RWPE2 (cell line): ENCODE measurements at regions not wholly inside any gene's neighbourhood (a gene's known extent, or its start where the extent isn't known, plus 50 kb on each side); places are given as distances from the start of the nearest gene placed in this dataset.

Experiments used
- ATAC-seq: fragments of 200-7000 bp; cut with Tn5 transposase; 3 replicates; pipeline ENCODE4 v1.9.1; 2021; ENCODE audit warnings: low read depth
- DNase-seq: peaks from one replicate; pipeline ENCODE4 v3.0.0-alpha.2; 2020; ENCODE audit warnings: low spot score
- H3K27ac ChIP-seq: fragments of 450-650 bp; 2 replicates; pipeline ENCODE4 v1.5.1; 2017; ENCODE audit warnings: mild to moderate bottlenecking; ENCODE audit not compliant: poor library complexity, severe bottlenecking
- H3K27me3 ChIP-seq: fragments of 250-450 bp; sonication (Bioruptor Pico); 2 replicates; pipeline ENCODE4 v1.5.1; 2021; ENCODE audit warnings: mild to moderate bottlenecking, moderate library complexity; ENCODE audit not compliant: insufficient read depth, poor library complexity, severe bottlenecking
- H3K36me3 ChIP-seq: fragments of 250-450 bp; sonication (Bioruptor Pico); 2 replicates; pipeline ENCODE4 v1.5.1; 2020; ENCODE audit warnings: low read depth, mild to moderate bottlenecking, moderate library complexity
- H3K4me1 ChIP-seq: fragments of 250-450 bp; sonication (Bioruptor Pico); 2 replicates; pipeline ENCODE4 v1.5.1; 2021; ENCODE audit warnings: mild to moderate bottlenecking, moderate library complexity; ENCODE audit not compliant: insufficient read depth, poor library complexity, severe bottlenecking
- H3K4me3 ChIP-seq: fragments of 250-450 bp; sonication (Bioruptor Pico); 2 replicates; pipeline ENCODE4 v1.5.1; 2021; ENCODE audit warnings: mild to moderate bottlenecking, moderate library complexity; ENCODE audit not compliant: severe bottlenecking
- H3K9me3 ChIP-seq: fragments of 250-450 bp; sonication (Bioruptor Pico); 2 replicates; pipeline ENCODE4 v1.5.1; 2021; ENCODE audit warnings: mild to moderate bottlenecking, moderate library complexity; ENCODE audit not compliant: severe bottlenecking
- CTCF ChIP-seq: fragments of 450-650 bp; IDR thresholded peaks from one replicate; pipeline ENCODE4 v1.5.1; 2017; ENCODE audit warnings: mild to moderate bottlenecking, moderate library complexity; ENCODE audit not compliant: poor library complexity, severe bottlenecking

DNA sequence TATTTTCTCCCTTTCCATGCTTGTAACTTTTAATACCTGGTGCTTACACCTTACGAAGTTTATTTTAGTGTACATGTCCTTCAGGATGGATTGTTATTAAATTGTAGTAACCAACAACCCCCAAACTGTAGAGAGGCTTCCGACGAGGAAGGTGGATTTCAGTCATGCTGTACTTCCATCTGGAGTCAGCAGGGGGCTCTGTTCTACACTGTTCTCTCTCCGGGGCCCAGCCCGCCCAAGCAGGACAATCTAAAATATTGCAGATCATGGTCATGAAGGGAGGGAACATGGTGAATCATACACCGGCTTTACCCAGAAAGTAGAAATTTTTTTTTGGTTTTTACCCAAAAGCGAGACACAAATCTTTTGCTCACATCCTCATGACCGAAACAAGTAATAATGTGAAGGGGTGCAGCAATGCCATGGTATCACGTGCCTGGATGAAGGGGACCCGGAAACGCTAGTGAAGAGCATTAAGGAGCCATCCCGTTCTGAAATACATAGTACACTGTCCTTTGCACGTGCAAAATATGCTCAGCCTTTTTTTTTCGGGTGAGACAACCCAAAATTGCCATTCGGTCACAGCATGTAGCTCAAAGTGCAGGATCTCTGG is 884.8 kb downstream of the EPHA4 start:
- no peak overlapping the region for H3K4me3 ChIP-seq
- H3K27ac ChIP-seq: no peak overlapping the region
- H3K4me1 ChIP-seq: no peaks in the 10 kb centered on the region
- peak; percentile 84 for TF ChIP-seq CTCF
- DNase-seq: peak; percentile 45
- H3K9me3 ChIP-seq: no peaks in the 10 kb centered on the region
- H3K27me3 ChIP-seq: no peaks in the 10 kb centered on the region
- H3K36me3 ChIP-seq: no peaks in the 10 kb centered on the region
- ATAC-seq: peak; percentile 70

DNA sequence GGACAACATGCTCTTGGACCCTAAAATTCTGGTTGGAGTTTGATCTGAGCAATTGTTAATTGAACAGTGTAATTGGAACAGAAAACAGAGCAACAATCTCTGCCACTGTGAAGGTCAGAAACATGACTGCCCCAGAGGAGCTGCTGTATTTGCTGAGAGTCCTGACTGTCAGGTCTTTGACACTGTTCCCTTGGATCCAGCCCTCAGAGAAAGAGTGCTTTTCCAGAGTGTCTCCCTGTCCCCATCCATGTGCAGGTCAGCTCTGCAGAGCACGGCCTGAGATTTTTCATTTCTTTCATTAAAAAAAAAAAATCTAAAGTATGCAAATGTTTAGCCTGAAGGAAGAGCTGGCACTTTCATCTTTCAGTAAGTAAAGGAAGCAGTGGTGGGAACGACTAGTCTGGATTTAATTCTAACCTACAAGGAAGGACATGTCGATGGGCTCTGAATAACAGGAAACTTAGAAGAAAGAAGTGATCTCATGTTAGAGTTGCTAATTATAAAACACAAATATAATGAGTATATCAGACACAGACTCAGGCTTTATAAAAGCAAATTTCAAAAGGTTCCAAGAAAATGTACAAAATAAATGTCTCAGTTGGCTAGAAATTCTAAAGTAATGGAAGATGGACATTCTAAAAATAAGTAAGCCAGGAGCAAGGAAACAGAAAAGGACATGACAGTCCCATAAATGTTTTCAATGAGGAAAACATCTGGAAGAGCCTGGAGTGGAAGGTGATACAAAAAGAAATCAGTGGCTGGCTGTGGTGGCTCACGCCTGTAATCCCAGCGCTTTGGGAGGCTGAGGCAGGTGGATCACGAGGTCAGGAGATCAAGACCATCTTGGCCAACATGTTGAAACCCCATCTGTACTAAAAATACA is 876.5 kb downstream of the EPHA4 start:
- no peaks in the 10 kb centered on the region for H3K4me1 ChIP-seq
- no peak for TF ChIP-seq CTCF
- ATAC-seq: no peak
- no peak overlapping the region for H3K4me3 ChIP-seq
- H3K27me3 ChIP-seq: no peaks in the 10 kb centered on the region
- no peaks in the 10 kb centered on the region for H3K9me3 ChIP-seq
- no peak for DNase-seq
- H3K36me3 ChIP-seq: no peaks in the 10 kb centered on the region
- H3K27ac ChIP-seq: no peak overlapping the region

GRCh38 chr2:220696280-220696669 is 875.8 kb downstream of the EPHA4 start:
- H3K4me3 ChIP-seq: no peak overlapping the region
- no peak overlapping the region for H3K27ac ChIP-seq
- no peaks in the 10 kb centered on the region for H3K4me1 ChIP-seq
- DNase-seq (no peak), ATAC-seq (no peak)
- no peaks in the 10 kb centered on the region for H3K36me3 ChIP-seq
- H3K27me3 ChIP-seq: no peaks in the 10 kb centered on the region
- no peak for TF ChIP-seq CTCF
- H3K9me3 ChIP-seq: no peaks in the 10 kb centered on the region

- Histone ChIP-seq H3K9me3 (no peaks in the 10 kb centered on the region), H3K4me1 (no peaks in the 10 kb centered on the region), H3K27ac (no peak overlapping the region), H3K4me3 (no peak overlapping the region), H3K27me3 (no peaks in the 10 kb centered on the region), H3K36me3 (no peaks in the 10 kb centered on the region)
- ATAC-seq: no peak
- TF ChIP-seq CTCF: no peak
- DNase-seq: no peak
These were observed 875.1 kb downstream of the EPHA4 start for GRCh38 chr2:220697011-220697410.

- Histone ChIP-seq H3K36me3 (no peaks in the 10 kb centered on the region), H3K27ac (no peak overlapping the region), H3K27me3 (no peaks in the 10 kb centered on the region), H3K9me3 (no peaks in the 10 kb centered on the region), H3K4me1 (no peaks in the 10 kb centered on the region), H3K4me3 (no peak overlapping the region)
- no peak for ATAC-seq
- no peak for TF ChIP-seq CTCF
- no peak for DNase-seq
These were observed 871.0 kb downstream of the EPHA4 start for GRCh38 chr2:220701115-220701514.
